HG02642 (cell line): ENCODE measurements at regions not wholly inside any gene's neighbourhood (a gene's known extent, or its start where the extent isn't known, plus 50 kb on each side); places are given as distances from the start of the nearest gene placed in this dataset.
"Not testable (repeated sequence)": the region's sequence is repeated elsewhere in the genome, so short reads cannot be mapped to it uniquely, and the experiment has no call there.

ENCODE experiments used
- ATAC-seq: cut with Tn5 transposase; IDR thresholded peaks from one replicate; pipeline ENCODE4 v1.9.1; 2021; ENCODE audit warnings: mild to moderate bottlenecking; ENCODE audit not compliant: unreplicated experiment, poor library complexity

GRCh38 chr5:4001758-4002533, 406.3 kb downstream of the IRX1 start:
- no peak for ATAC-seq

- no peak for ATAC-seq
Observed at GRCh38 chr5:4005335-4005734, 409.7 kb downstream of the IRX1 start.

- ATAC-seq: no peak
Observed at GRCh38 chr5:4007001-4007400, 411.4 kb downstream of the IRX1 start.

GRCh38 chr5:4011943-4012342, 416.3 kb downstream of the IRX1 start:
- ATAC-seq: no peak

GRCh38 chr5:4013106-4013898, 417.7 kb downstream of the IRX1 start:
- no peak for ATAC-seq

- ATAC-seq: no peak
Observed at GRCh38 chr5:4015709-4016108, 420.1 kb downstream of the IRX1 start.

GRCh38 chr5:4017076-4017803, 421.6 kb downstream of the IRX1 start:
- ATAC-seq: no peak

GRCh38 chr5:4018007-4018406, 422.4 kb downstream of the IRX1 start:
- ATAC-seq: no peak

GRCh38 chr5:4019009-4019769, 423.6 kb downstream of the IRX1 start:
- no peak for ATAC-seq

- ATAC-seq: no peak
Observed at GRCh38 chr5:4019841-4020240, 424.2 kb downstream of the IRX1 start.

GRCh38 chr5:4020400-4020799, 424.8 kb downstream of the IRX1 start:
- no peak for ATAC-seq

- no peak for ATAC-seq
Observed at GRCh38 chr5:4022056-4022670, 426.5 kb downstream of the IRX1 start.

- no peak for ATAC-seq
Observed at GRCh38 chr5:4023091-4023752, 427.6 kb downstream of the IRX1 start.

GRCh38 chr5:4023753-4024335, 428.2 kb downstream of the IRX1 start:
- no peak for ATAC-seq

- no peak for ATAC-seq
Observed at GRCh38 chr5:4027088-4027734, 431.6 kb downstream of the IRX1 start.

GRCh38 chr5:4028384-4028783, 432.8 kb downstream of the IRX1 start:
- no peak for ATAC-seq

GRCh38 chr5:4033546-4033945, 437.9 kb downstream of the IRX1 start:
- not testable (repeated sequence) for ATAC-seq

GRCh38 chr5:4036861-4037260, 441.2 kb downstream of the IRX1 start:
- ATAC-seq: no peak

- no peak for ATAC-seq
Observed at GRCh38 chr5:4038994-4039393, 443.4 kb downstream of the IRX1 start.
